ENCODE measurements at regions not wholly inside any gene's neighbourhood (a gene's known extent, or its start where the extent isn't known, plus 50 kb on each side); places are given as distances from the start of the nearest gene placed in this dataset.

- no peak for TF ChIP-seq CTCF (IDR thresholded peaks at IDR 0.05; ENCODE audit: low read depth, low read length, missing control alignments)
- DNase-seq, result no peak
- Histone ChIP-seq H3K27ac (no peak overlapping the region), H3K27me3 (replicated peaks) (no peaks in the 10 kb centered on the region), H3K4me3 (ENCODE audit: low read depth, low read length) (no peak overlapping the region), H3K36me3 (replicated peaks) (no peaks in the 10 kb centered on the region)
- in situ Hi-C loops (cut with HindIII; ENCODE audit: low pct_ligation_motif_present, low sequenced_read_pairs), result no loop called here
These were observed 63.8 kb downstream of the MRPL46 start for GRCh38 chr15:88403351-88403791.

- H3K27me3 ChIP-seq (replicated peaks), result no peaks in the 10 kb centered on the region
- no peaks in the 10 kb centered on the region for H3K36me3 ChIP-seq (replicated peaks)
- TF ChIP-seq CTCF (IDR thresholded peaks at IDR 0.05; ENCODE audit: low read depth, low read length, missing control alignments), result no peak
- DNase-seq, result no peak
- in situ Hi-C loops (cut with HindIII; ENCODE audit: low pct_ligation_motif_present, low sequenced_read_pairs), result no loop called here
- H3K27ac ChIP-seq, result no peak overlapping the region
- no peak overlapping the region for H3K4me3 ChIP-seq (ENCODE audit: low read depth, low read length)
These were observed 65.1 kb downstream of the MRPL46 start for GRCh38 chr15:88401996-88402656.

GRCh38 chr15:88401251-88401995 lies 65.8 kb downstream of the MRPL46 start:
- TF ChIP-seq CTCF (IDR thresholded peaks at IDR 0.05; ENCODE audit: low read depth, low read length, missing control alignments), result no peak
- DNase-seq, result no peak

GRCh38 chr15:88400591-88401250 lies 66.5 kb downstream of the MRPL46 start:
- no peak for DNase-seq
- H3K36me3 ChIP-seq (replicated peaks), result no peaks in the 10 kb centered on the region
- no peak for TF ChIP-seq CTCF (IDR thresholded peaks at IDR 0.05; ENCODE audit: low read depth, low read length, missing control alignments)
- H3K4me3 ChIP-seq (ENCODE audit: low read depth, low read length), result no peak overlapping the region
- H3K27ac ChIP-seq, result no peak overlapping the region
- no peaks in the 10 kb centered on the region for H3K27me3 ChIP-seq (replicated peaks)
- in situ Hi-C loops (cut with HindIII; ENCODE audit: low pct_ligation_motif_present, low sequenced_read_pairs), result no loop called here

More at GRCh38 chr15:88401251-88401995, 65.8 kb downstream of the MRPL46 start:
- Histone ChIP-seq H3K36me3 (replicated peaks) (no peaks in the 10 kb centered on the region), H3K27ac (no peak overlapping the region), H3K27me3 (replicated peaks) (no peaks in the 10 kb centered on the region), H3K4me3 (ENCODE audit: low read depth, low read length) (no peak overlapping the region)
- in situ Hi-C loops (cut with HindIII; ENCODE audit: low pct_ligation_motif_present, low sequenced_read_pairs), result no loop called here

- in situ Hi-C loops (cut with HindIII; ENCODE audit: low pct_ligation_motif_present, low sequenced_read_pairs), result no loop called here
- H3K36me3 ChIP-seq (replicated peaks), result no peaks in the 10 kb centered on the region
- no peak for TF ChIP-seq CTCF (IDR thresholded peaks at IDR 0.05; ENCODE audit: low read depth, low read length, missing control alignments)
- no peak for DNase-seq
- no peaks in the 10 kb centered on the region for H3K27me3 ChIP-seq (replicated peaks)
- H3K4me3 ChIP-seq (ENCODE audit: low read depth, low read length), result no peak overlapping the region
- H3K27ac ChIP-seq, result no peak overlapping the region
These were observed 67.1 kb downstream of the MRPL46 start for GRCh38 chr15:88400084-88400483.
